Fibroblast of skin of abdomen (primary cell): ENCODE measurements at regions not wholly inside any gene's neighbourhood (a gene's known extent, or its start where the extent isn't known, plus 50 kb on each side); places are given as distances from the start of the nearest gene placed in this dataset.
"Not testable (repeated sequence)": the region's sequence is repeated elsewhere in the genome, so short reads cannot be mapped to it uniquely, and the experiment has no call there.

Source experiments
- DNase-seq: peaks from one replicate; pipeline ENCODE4 v3.0.0-alpha.2; 2013

- DNase-seq, result no peak
These were observed 241.4 kb upstream of the DGKB start for GRCh38 chr7:15143936-15144335.

DNA sequence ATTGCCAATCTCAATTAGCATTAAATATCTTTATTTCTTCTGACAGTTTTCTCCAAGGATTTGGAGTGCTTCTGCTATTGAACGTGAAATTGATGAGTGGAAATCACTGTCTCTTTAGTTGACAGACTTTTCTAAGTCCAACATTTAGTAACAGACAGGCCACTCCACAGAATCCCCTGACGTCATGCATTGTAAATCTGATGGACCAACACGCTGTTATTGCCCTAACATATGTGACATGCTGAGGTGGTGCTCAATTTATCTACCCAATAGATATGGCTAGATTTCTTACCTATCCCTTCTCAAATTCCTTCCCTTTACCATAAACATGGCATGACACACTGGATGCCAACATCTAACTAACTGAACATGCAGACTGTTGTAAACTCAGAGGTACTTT, 240.6 kb upstream of the DGKB start:
- DNase-seq, result no peak

- DNase-seq, result no peak
These were observed 237.9 kb upstream of the DGKB start for GRCh38 chr7:15140431-15140830.

DNA sequence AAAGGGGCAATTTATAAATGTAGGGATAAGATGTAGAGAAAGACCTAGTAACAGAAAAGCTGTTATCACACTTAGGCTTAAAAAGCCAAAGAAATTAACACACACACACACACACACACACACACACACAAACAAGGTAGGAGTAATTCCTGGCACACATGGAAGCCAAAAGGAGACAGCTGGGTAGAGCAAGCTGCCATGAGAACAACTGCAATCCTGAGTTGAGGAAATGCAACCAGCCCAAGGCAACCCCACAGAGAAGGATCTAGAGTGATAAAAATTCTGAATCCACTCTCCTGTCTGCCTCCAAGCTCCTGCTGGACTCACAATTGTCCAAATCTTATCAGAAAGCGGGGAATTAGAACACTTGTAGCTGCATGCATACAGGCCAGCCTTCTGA, 229.1 kb upstream of the DGKB start:
- DNase-seq, result no peak

DNA sequence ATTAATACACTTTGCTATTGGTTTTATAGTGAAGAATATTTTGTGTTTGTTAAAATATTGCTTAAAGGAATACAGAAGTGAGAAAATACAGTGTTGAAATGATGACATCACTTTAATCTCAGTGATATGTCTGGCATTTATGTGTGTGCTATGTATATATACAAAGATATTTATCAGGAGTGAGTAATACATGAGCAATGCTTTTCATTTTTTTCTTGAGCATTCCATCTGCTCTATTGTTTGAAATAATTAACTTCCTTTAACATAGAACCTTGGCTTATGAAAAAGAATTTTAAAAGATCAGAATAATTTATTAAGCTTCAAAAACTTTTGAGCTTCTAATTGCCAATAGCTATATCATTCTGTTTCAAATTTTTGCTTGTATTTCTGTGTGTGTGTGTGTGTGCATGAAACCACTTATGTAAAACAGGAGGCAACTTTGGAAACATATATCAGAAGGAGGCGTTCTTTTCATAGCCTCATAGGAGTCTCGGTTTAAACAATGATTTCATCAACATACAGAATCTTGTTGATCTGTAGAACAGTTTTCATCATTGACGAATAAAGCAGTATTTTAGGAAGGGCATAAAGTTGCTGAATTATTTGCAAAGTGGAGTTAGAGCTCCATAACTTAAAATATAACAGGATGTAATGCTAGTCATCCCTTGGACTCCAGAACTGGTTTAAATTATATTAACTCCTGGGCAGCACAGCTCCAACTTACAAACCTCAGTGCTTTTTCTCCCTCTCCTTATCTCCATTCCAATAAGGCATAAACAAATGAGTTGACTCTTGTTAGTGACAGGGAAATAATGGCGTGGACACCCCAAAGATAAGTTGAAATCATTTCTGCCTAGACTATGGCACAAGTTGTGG, 228.4 kb upstream of the DGKB start:
- DNase-seq, result peak; percentile 74

- DNase-seq, result no peak
These were observed 226.2 kb upstream of the DGKB start for GRCh38 chr7:15128716-15129115.

- not testable (repeated sequence) for DNase-seq
These were observed 224.1 kb upstream of the DGKB start for GRCh38 chr7:15126653-15127052.

- DNase-seq, result no peak
These were observed 221.3 kb upstream of the DGKB start for GRCh38 chr7:15123901-15124300.

DNA sequence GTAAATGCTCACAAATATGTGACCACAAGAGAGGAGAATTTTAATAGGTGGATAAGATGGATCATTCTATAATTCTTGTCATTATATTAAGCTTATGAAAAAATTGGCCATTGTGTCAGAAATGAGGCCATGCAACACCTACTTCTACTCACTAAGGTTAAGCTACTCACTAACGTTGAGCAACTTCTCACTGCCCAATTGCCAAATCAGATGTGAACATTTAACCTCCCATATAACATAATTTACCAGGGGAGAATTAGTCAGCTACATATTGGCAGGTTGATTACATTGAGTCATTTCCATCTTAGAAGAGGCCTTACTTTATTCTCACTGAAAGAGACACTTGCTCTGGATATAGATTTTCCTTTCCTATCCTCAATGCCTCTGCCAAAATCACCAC, 211.2 kb upstream of the DGKB start:
- peak; percentile 6 for DNase-seq

DNA sequence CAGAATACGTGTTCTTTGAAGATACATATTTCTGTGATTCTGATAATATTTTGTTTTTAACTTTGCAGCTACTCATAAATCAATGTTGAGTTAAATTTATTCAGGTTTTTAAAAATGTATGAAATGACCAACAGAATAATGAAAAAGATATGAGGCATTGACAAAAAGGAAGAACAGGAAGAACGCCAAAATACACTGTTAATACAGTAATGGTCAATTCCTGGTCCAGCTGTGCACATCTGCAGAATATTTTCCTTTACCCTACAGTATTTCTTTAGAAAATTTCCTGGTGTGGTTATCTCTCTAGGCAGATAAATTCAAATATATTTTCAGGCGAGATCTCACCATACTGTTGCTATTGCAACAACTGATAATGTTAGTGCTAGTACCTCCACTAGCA, 203.2 kb upstream of the DGKB start:
- DNase-seq, result no peak

- no peak for DNase-seq
These were observed 202.0 kb upstream of the DGKB start for GRCh38 chr7:15104411-15105092.

GRCh38 chr7:15099074-15099473, 196.5 kb upstream of the DGKB start:
- no peak for DNase-seq

- DNase-seq, result no peak
These were observed 194.3 kb upstream of the DGKB start for GRCh38 chr7:15096853-15097252.

- DNase-seq, result no peak
These were observed 192.4 kb upstream of the DGKB start for GRCh38 chr7:15094989-15095388.

DNA sequence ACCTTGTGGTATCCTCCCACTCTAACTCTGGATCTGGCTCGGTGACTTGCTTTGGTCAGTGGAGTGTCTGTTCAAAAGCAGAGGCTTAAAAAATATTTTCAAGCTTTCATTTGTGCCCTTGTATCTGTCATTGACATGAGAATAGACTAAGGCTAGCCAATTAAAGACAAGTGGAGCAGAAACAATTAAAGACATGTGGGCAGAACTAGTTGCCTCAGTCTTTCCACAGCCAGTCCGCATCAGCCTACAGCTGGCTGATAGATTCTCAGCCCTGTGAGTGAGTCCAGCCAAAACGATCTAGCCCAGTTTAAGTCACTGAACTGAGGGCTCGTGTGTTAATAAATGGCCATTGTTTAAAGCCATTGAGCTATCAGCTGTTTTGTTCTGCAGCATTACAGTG, 185.2 kb upstream of the DGKB start:
- DNase-seq, result peak; percentile 73

GRCh38 chr7:15086862-15087261, 184.3 kb upstream of the DGKB start:
- peak; percentile 46 for DNase-seq

- DNase-seq, result peak; percentile 89
These were observed 183.6 kb upstream of the DGKB start for GRCh38 chr7:15086131-15086611.

DNA sequence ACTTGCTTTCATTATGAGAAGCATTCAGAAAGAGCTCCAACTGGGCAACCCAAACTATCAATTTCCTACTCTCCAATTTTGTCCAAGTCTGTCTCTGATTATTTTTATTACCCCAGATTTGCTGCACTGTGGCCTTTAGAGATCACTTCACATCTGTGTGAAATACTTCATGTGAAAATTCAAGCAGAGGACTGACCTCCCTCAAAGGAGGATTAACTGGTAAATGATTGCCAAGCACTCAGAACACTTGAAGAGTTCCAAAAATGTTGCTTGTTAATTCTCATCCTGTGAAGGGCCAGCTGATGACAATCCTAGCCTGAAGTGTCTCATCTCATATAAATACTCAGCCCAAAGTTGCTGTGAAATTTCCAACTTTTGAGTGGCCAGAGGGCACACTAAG, 182.8 kb upstream of the DGKB start:
- peak; percentile 80 for DNase-seq

GRCh38 chr7:15084368-15084767, 181.8 kb upstream of the DGKB start:
- DNase-seq, result no peak

- DNase-seq, result no peak
These were observed 179.3 kb upstream of the DGKB start for GRCh38 chr7:15081891-15082290.

GRCh38 chr7:15073301-15073700, 170.8 kb upstream of the DGKB start:
- DNase-seq, result no peak

- peak; percentile 45 for DNase-seq
These were observed 165.8 kb upstream of the DGKB start for GRCh38 chr7:15068324-15068723.

GRCh38 chr7:15057272-15057671, 154.7 kb upstream of the DGKB start:
- DNase-seq, result no peak

- DNase-seq, result not testable (repeated sequence)
These were observed 151.8 kb upstream of the DGKB start for GRCh38 chr7:15054304-15054703.
